OCI-LY3 (cell line): ENCODE measurements at regions not wholly inside any gene's neighbourhood (a gene's known extent, or its start where the extent isn't known, plus 50 kb on each side); places are given as distances from the start of the nearest gene placed in this dataset.
A peak's percentile ranks its signal among the peaks of the same experiment; 100 is the strongest.
"Not testable (repeated sequence)": the region's sequence is repeated elsewhere in the genome, so short reads cannot be mapped to it uniquely, and the experiment has no call there.

Source experiments
- H2AFZ ChIP-seq: fragments of 200-600, 300-600 bp; shearing (Covaris generic); 2 replicates; pipeline ENCODE4 v1.6.0; 2014; ENCODE audit warnings: antibody characterized with exemption, low read depth, low read length
- H3K27ac ChIP-seq: fragments of 200-600, 300-600 bp; sonication (generic); 2 replicates; pipeline ENCODE4 v1.5.1; 2014; ENCODE audit warnings: mild to moderate bottlenecking, low read length, moderate library complexity, mixed read lengths
- H3K27me3 ChIP-seq: fragments of 200-600, 300-600 bp; sonication (generic); 2 replicates; pipeline ENCODE4 v1.6.1; 2014; ENCODE audit warnings: low read depth, low read length, mixed read lengths
- H3K36me3 ChIP-seq: fragments of 200-600, 300-600 bp; sonication (generic); replicated peaks from 2 replicates; pipeline ENCODE3; 2014; ENCODE audit warnings: low read depth, low read length, mixed read lengths
- H3K4me1 ChIP-seq: fragments of 300-600, 200-600 bp; sonication (generic); 2 replicates; pipeline ENCODE4 v1.6.1; 2014; ENCODE audit warnings: low read length, mixed read lengths
- H3K4me2 ChIP-seq: fragments of 200-600, 300-600 bp; sonication (generic); 2 replicates; pipeline ENCODE4 v1.6.1; 2014; ENCODE audit warnings: low read length, mixed read lengths
- H3K4me3 ChIP-seq: fragments of 300-600, 200-600 bp; sonication (generic); 2 replicates; pipeline ENCODE4 v1.5.1; 2014; ENCODE audit warnings: antibody characterized with exemption, mild to moderate bottlenecking, low read length, moderate library complexity
- H3K79me2 ChIP-seq: fragments of 300-600, 200-600 bp; shearing (Covaris generic); 2 replicates; pipeline ENCODE4 v1.6.1; 2014; ENCODE audit warnings: mild to moderate bottlenecking, low read length, mixed read lengths
- H3K9ac ChIP-seq: fragments of 300-600, 200-600 bp; shearing (Covaris generic); 2 replicates; pipeline ENCODE4 v1.6.0; 2014; ENCODE audit warnings: mild to moderate bottlenecking, low read length, moderate library complexity
- H3K9me3 ChIP-seq: fragments of 200-600, 300-600 bp; shearing (Covaris generic); 2 replicates; pipeline ENCODE4 v1.6.1; 2014; ENCODE audit warnings: low read length, mixed read lengths; ENCODE audit not compliant: insufficient read depth
- H4K20me1 ChIP-seq: fragments of 200-600, 300-600 bp; sonication (generic); 2 replicates; pipeline ENCODE4 v1.6.1; 2016; ENCODE audit warnings: low read length, mixed read lengths; ENCODE audit not compliant: insufficient read depth
- CTCF ChIP-seq: fragments of 200-600, 300-600 bp; sonication (generic); IDR thresholded peaks from 2 replicates; pipeline ENCODE4 v1.5.1; 2014; ENCODE audit warnings: antibody characterized with exemption, low read length, low read depth
- EZH2phosphoT487 ChIP-seq: fragments of 200-600 bp; shearing (Covaris generic); IDR thresholded peaks from 2 replicates; pipeline ENCODE4 v1.6.1; 2018; ENCODE audit warnings: antibody characterized with exemption, mixed run types, low read depth

GRCh38 chr13:39930544-39931444 is 275.3 kb downstream of the COG6 start:
- TF ChIP-seq CTCF (peak; percentile 13; the same call in 1 of the 2 replicates), EZH2phosphoT487 (no peak)
- H3K9ac ChIP-seq: no peak overlapping the region
- no peak overlapping the region for H3K27ac ChIP-seq
- H3K4me1 ChIP-seq: peaks cover 6% of the 10 kb centered on the region; the same call in 1 of the 2 replicates
- no peak overlapping the region for H3K4me2 ChIP-seq
- H3K4me3 ChIP-seq: no peak overlapping the region
- H3K27me3 ChIP-seq: no peaks in the 10 kb centered on the region
- H3K36me3 ChIP-seq: no peaks in the 10 kb centered on the region
- no peaks in the 10 kb centered on the region for H3K9me3 ChIP-seq
- H2AFZ ChIP-seq: no peak overlapping the region; the same call in 1 of the 2 replicates
- no peaks in the 10 kb centered on the region for H3K79me2 ChIP-seq
- no peaks in the 10 kb centered on the region for H4K20me1 ChIP-seq

- Histone ChIP-seq H3K4me1 (peaks cover 6% of the 10 kb centered on the region; the same call in 1 of the 2 replicates), H3K9me3 (no peaks in the 10 kb centered on the region), H3K27me3 (no peaks in the 10 kb centered on the region), H3K9ac (no peak overlapping the region), H3K4me3 (no peak overlapping the region), H4K20me1 (no peaks in the 10 kb centered on the region), H2AFZ (no peak overlapping the region), H3K36me3 (no peaks in the 10 kb centered on the region), H3K27ac (no peak overlapping the region), H3K79me2 (no peaks in the 10 kb centered on the region), H3K4me2 (no peak overlapping the region)
- TF ChIP-seq CTCF (no peak), EZH2phosphoT487 (no peak)
Observed at GRCh38 chr13:39931505-39931904, 276.0 kb downstream of the COG6 start.

- H3K79me2 ChIP-seq, H3K4me3 ChIP-seq, H2AFZ ChIP-seq, H3K36me3 ChIP-seq, H3K4me1 ChIP-seq, H4K20me1 ChIP-seq, H3K27ac ChIP-seq, H3K9me3 ChIP-seq, H3K4me2 ChIP-seq, H3K9ac ChIP-seq, H3K27me3 ChIP-seq: not testable (repeated sequence)
Observed at GRCh38 chr13:39932514-39932913, 277.1 kb downstream of the COG6 start.

GRCh38 chr13:39935155-39935554 is 279.7 kb downstream of the COG6 start:
- Histone ChIP-seq H3K4me2 (no peak overlapping the region), H3K9me3 (no peaks in the 10 kb centered on the region), H3K36me3 (no peaks in the 10 kb centered on the region), H3K4me1 (peaks cover 6% of the 10 kb centered on the region; the same call in 1 of the 2 replicates), H3K27me3 (no peaks in the 10 kb centered on the region), H3K9ac (no peak overlapping the region), H4K20me1 (no peaks in the 10 kb centered on the region), H3K27ac (no peak overlapping the region), H2AFZ (no peak overlapping the region), H3K79me2 (no peaks in the 10 kb centered on the region), H3K4me3 (no peak overlapping the region)
- TF ChIP-seq CTCF (no peak), EZH2phosphoT487 (no peak)
